ENCODE measurements at regions not wholly inside any gene's neighbourhood (a gene's known extent, or its start where the extent isn't known, plus 50 kb on each side); places are given as distances from the start of the nearest gene placed in this dataset.

DNA sequence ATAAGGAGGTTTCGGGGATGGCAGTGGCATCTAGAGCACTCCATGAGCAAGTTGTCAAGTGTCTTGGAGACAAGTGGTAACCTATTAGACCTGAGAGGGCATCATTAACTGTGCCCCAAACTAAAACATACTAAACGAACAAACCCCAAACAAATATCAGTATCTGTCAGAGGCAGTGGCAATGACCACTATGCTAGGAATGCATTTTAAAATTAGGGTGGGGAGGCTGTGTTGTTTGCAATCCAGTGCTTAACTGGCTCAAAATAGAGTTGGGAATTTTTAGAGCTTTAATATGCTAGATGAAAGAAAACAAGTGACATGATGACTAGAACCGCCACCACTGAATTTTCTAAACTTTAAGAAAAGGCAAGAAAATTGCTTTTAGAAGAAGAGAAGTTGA is 51.8 kb upstream of the TPRG1 start:
- no peaks in the 10 kb centered on the region for H3K27me3 ChIP-seq (ENCODE audit: insufficient read depth, low read depth)
- no peak overlapping the region for H3K4me3 ChIP-seq
- peaks cover 11% of the 10 kb centered on the region; the same call in 1 of the 2 replicates for H3K9me3 ChIP-seq (ENCODE audit: insufficient read depth, low read depth)
- POLR2A ChIA-PET (ENCODE audit: unreplicated experiment), result no interaction called here
- CTCF ChIA-PET, result interaction anchor here (0.6 kb wide), 1 partner anchor 75 kb away, joined by 3 read pairs; no protein-coding TSS in a partner anchor
- intact Hi-C loops (cut with micrococcal nuclease; ENCODE audit: unreplicated experiment), result no loop called here
- H3K9me2 ChIP-seq (ENCODE audit: insufficient read depth), result 0 out of 2 replicates have a peak, but pooled peaks cover 4% of the 10 kb centered on the region
- no peak for DNase-seq
- H3F3A ChIP-seq (ENCODE audit: insufficient read depth, low read depth), result no peaks in the 10 kb centered on the region
- TF ChIP-seq, protein P1, sequence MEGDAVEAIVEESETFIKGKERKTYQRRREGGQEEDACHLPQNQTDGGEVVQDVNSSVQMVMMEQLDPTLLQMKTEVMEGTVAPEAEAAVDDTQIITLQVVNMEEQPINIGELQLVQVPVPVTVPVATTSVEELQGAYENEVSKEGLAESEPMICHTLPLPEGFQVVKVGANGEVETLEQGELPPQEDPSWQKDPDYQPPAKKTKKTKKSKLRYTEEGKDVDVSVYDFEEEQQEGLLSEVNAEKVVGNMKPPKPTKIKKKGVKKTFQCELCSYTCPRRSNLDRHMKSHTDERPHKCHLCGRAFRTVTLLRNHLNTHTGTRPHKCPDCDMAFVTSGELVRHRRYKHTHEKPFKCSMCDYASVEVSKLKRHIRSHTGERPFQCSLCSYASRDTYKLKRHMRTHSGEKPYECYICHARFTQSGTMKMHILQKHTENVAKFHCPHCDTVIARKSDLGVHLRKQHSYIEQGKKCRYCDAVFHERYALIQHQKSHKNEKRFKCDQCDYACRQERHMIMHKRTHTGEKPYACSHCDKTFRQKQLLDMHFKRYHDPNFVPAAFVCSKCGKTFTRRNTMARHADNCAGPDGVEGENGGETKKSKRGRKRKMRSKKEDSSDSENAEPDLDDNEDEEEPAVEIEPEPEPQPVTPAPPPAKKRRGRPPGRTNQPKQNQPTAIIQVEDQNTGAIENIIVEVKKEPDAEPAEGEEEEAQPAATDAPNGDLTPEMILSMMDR (conservative IDR thresholded peaks at IDR 0.05), result no peak
- TF ChIP-seq EZH2 (IDR thresholded peaks at IDR 0.05; ENCODE audit: low read depth), result no peak
- no TSS peak for BruUV-seq (replicated peaks)
- H2AFZ ChIP-seq, result no peak overlapping the region
- no peak overlapping the region for H3K4me2 ChIP-seq
- H3K4me1 ChIP-seq (replicated peaks; ENCODE audit: insufficient read depth), result no peaks in the 10 kb centered on the region
- H3K27ac ChIP-seq, result no peak overlapping the region
- no peaks in the 10 kb centered on the region for H4K20me1 ChIP-seq (ENCODE audit: insufficient read depth)
- no peaks in the 10 kb centered on the region for H3K79me2 ChIP-seq (ENCODE audit: low read depth)
- no peaks in the 10 kb centered on the region for H3K36me3 ChIP-seq (ENCODE audit: low read depth)

DNA sequence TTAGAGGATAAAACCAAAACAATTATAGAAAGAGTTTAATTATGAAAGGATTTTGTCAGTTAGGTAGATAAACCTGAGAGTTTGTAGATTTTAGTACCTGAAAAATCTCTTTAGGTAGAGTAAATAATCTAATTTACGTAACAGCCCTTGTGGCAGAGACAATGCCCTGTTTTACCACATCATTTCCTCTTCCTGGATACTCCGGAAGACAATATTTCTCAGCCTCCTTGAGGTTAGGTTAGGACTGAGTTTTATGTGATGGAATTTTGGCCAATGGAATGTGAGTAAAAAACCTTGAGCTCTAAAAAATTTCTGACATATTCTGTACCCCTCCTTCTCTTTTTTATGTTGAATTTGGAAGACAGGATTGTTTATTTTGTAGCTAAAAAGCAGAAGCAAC is 50.7 kb upstream of the TPRG1 start:
- intact Hi-C loops (cut with micrococcal nuclease; ENCODE audit: unreplicated experiment), result no loop called here

More for the DNA sequence above, 50.7 kb upstream of the TPRG1 start:
- no TSS peak for BruUV-seq (replicated peaks)
- Histone ChIP-seq H3K27ac (no peak overlapping the region), H3K9me2 (ENCODE audit: insufficient read depth) (0 out of 2 replicates have a peak, but pooled peaks cover 4% of the 10 kb centered on the region), H3K27me3 (ENCODE audit: insufficient read depth, low read depth) (no peaks in the 10 kb centered on the region), H2AFZ (no peak overlapping the region), H3K4me1 (replicated peaks; ENCODE audit: insufficient read depth) (no peaks in the 10 kb centered on the region), H3F3A (ENCODE audit: insufficient read depth, low read depth) (no peaks in the 10 kb centered on the region), H3K4me2 (no peak overlapping the region), H3K4me3 (no peak overlapping the region), H3K36me3 (ENCODE audit: low read depth) (no peaks in the 10 kb centered on the region), H4K20me1 (ENCODE audit: insufficient read depth) (no peaks in the 10 kb centered on the region), H3K9me3 (ENCODE audit: insufficient read depth, low read depth) (peaks cover 11% of the 10 kb centered on the region; the same call in 1 of the 2 replicates), H3K79me2 (ENCODE audit: low read depth) (no peaks in the 10 kb centered on the region)
- no peak for DNase-seq
- TF ChIP-seq, protein P1 (conservative IDR thresholded peaks at IDR 0.05), result no peak
- no peak for TF ChIP-seq EZH2 (IDR thresholded peaks at IDR 0.05; ENCODE audit: low read depth)
- ChIA-PET POLR2A (ENCODE audit: unreplicated experiment) (interaction anchor here (0.6 kb wide), 1 partner anchor 1376 kb away, joined by 3 read pairs; the partner anchor contains the start of gene BCL6), CTCF (no interaction called here)
